ENCODE measurements at regions not wholly inside any gene's neighbourhood (a gene's known extent, or its start where the extent isn't known, plus 50 kb on each side); places are given as distances from the start of the nearest gene placed in this dataset.

DNA sequence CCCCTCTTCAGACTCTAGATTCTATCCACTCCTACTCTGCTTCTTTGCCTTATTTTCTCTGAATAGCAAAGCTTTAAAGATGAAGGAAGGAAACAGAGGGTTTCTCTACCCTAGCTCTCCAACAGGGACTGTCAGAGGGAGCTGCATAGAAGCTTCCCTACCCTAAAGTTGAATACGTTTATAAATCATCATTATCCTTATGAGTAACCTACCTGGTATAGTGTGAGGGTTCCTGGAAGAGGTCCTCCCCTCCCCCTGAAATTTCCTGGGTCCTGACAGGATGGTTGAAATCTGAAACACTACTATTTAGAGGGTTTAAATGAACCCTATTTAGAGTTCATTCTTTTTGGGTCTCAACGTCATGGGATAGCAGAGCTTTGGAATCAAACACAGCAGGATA lies 187.0 kb upstream of the RBPJ start:
- Histone ChIP-seq H3K36me3 (ENCODE audit: control insufficient read depth in 2 of 2, insufficient read depth in 2 of 2, low read length in 1 of 2) (no peaks in the 10 kb centered on the region), H3K79me2 (ENCODE audit: control insufficient read depth, insufficient read depth, low read length) (no peaks in the 10 kb centered on the region), H2AFZ (ENCODE audit: control insufficient read depth, low read depth, low read length) (no peak overlapping the region), H3K4me1 (ENCODE audit: control insufficient read depth, insufficient read depth, low read length) (peaks cover 36% of the 10 kb centered on the region), H3K9me3 (replicated peaks; ENCODE audit: control insufficient read depth, insufficient read depth, low read length) (peaks cover 5% of the 10 kb centered on the region; the same call in 2 of the 3 replicates), H3K27ac (ENCODE audit: control insufficient read depth, insufficient read depth) (no peak overlapping the region), H4K20me1 (ENCODE audit: control insufficient read depth, insufficient read depth) (no peaks in the 10 kb centered on the region), H3K4me3 (no peak overlapping the region), H3K4me2 (ENCODE audit: control insufficient read depth, insufficient read depth) (no peak overlapping the region), H3K27me3 (replicated peaks in 1 of 2; ENCODE audit: control insufficient read depth in 2 of 2, insufficient read depth in 2 of 2, low read length in 1 of 2) (no peaks in the 10 kb centered on the region), H3K9ac (ENCODE audit: control insufficient read depth, insufficient read depth, low read length) (no peak overlapping the region)
- ChIA-PET SMC1A (ENCODE audit: uncharacterized antibody, unreplicated experiment) (interaction anchor here (0.6 to 1.9 kb wide), 7 partner anchors 27 to 193 kb away, joined by 3 to 5 read pairs (median 3); no protein-coding TSS in a partner anchor), RAD21 (ENCODE audit: unreplicated experiment) (interaction anchor here (0.8 to 1.3 kb wide), 2 partner anchors 28 to 59 kb away, joined by 3 to 4 read pairs; no protein-coding TSS in a partner anchor), POLR2A (interaction anchor here (0.7 kb wide), 1 partner anchor 34 kb away, joined by 5 read pairs; no protein-coding TSS in a partner anchor), CTCF (interaction anchor here (1.0 to 3.6 kb wide), 9 partner anchors 11 to 148 kb away, joined by 3 to 14 read pairs (median 4); no protein-coding TSS in a partner anchor)
- TF ChIP-seq ZBTB11 (CRISPR knock-in tag; IDR thresholded peaks at IDR 0.05) (no peak), ESRRA (IDR thresholded peaks at IDR 0.05; ENCODE audit: low read length) (no peak), KDM1A (IDR thresholded peaks at IDR 0.05; ENCODE audit: borderline replicate concordance) (no peak), SPI1 (IDR thresholded peaks at IDR 0.05; ENCODE audit: borderline replicate concordance, insufficient read depth, low read depth, low read length) (no peak)
- BruUV-seq (replicated peaks), result no TSS peak
- intact Hi-C loops (cut with micrococcal nuclease; ENCODE audit: unreplicated experiment) (loop anchor here (5.0 kb wide), 1 partner anchor 52 kb away; no protein-coding TSS in a partner anchor), in situ Hi-C loops (cut with MboI) (loop anchor here (5.0 kb wide), 1 partner anchor 188 kb away; the partner anchor contains the start of gene RBPJ)
- DNase-seq (ENCODE audit: low read depth, low spot score), result no peak
- no peak for FAIRE-seq
- no peak for ATAC-seq
- WGBS (ENCODE audit: insufficient coverage, insufficient replicate concordance, low lambda C conversion rate, missing lambda C conversion rate), result 9% methylated on average over 2 of the region's 2 CpGs
